HG02852 (cell line): ENCODE measurements at regions not wholly inside any gene's neighbourhood (a gene's known extent, or its start where the extent isn't known, plus 50 kb on each side); places are given as distances from the start of the nearest gene placed in this dataset.

Source experiments
- ATAC-seq: cut with Tn5 transposase; IDR thresholded peaks from one replicate; pipeline ENCODE4 v1.9.1; 2021; ENCODE audit warnings: mild to moderate bottlenecking, moderate library complexity; ENCODE audit not compliant: unreplicated experiment

GRCh38 chr2:30338475-30338874 is 107.1 kb downstream of the LBH start:
- ATAC-seq: no peak

DNA sequence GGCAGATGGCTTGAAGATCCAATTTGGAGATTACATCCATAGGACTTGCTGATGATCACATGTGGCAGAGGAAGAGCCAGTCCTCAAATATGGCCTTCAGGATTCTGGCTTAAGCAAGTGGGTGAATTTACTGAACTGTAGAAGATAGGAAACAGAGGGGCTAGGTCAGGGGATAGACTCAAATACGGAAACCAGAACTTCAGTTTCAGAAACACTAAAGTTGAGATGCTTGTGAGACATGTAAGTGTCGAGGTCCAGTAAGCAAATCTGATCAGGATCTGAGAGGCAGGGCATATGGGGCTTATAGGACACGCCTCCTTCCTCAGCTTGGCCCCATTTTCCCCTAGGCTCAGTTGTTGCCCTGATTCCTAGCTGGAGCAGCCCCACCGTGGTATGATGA is 107.7 kb downstream of the LBH start:
- ATAC-seq: no peak

DNA sequence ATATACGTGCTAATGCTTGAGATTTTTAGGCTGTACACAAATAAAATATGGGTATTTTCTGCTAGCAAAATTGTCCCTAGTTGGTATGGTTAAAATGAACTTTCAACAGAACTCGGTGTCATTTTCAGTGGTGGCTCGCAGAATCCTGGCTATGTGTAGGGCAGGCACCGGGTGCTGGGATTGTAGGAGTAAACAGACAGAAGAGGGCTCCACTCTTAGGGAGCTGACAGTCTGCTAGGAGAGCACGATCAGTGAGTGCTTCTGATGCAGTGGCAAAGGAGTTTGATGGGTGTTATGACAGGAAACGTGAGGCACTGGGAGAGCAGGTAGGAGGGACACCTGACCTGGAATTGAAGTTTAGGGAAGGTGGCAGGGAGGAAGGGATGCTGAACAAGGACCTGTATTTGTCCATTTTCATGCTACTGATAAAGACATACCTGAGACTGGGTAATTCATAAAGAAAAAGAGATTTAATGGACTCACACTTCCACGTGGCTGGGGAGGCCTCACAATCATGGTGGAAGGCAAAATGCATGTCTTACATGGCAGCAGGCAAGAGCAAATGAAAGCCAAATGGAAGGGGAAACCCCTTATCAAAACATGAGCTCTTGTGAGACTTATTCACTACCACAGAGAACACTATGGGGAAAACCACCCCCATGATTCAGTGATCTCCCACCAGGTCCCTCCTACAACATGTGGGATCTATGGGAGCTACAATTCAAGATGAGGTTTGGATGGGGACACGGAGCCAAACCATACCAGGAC is 105.4 kb upstream of the LCLAT1 start:
- no peak for ATAC-seq

GRCh38 chr2:30346471-30347169 is 100.4 kb upstream of the LCLAT1 start:
- no peak for ATAC-seq

DNA sequence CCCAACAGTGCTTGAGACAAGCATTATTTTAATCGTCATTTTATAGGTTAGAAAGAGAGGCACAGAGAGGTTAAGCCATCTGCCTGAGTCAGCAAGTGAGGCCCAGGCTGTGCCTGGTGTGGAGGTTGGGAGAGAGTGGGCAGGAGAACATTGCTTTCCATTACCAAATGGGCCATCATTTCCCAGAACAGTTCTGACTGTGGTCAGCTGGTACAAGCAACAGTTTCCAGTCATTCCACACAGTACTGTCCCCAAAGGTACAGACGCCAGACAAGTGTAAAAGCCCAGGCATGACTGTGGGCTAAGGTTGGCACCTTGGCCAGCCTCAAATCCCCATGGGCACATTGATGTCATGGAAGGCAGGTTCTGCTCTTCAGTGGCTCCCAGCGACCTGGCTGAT is 98.2 kb upstream of the LCLAT1 start:
- no peak for ATAC-seq

- no peak for ATAC-seq
Observed at GRCh38 chr2:30349691-30350090, 97.4 kb upstream of the LCLAT1 start.

- ATAC-seq: no peak
Observed at GRCh38 chr2:30351116-30351515, 95.9 kb upstream of the LCLAT1 start.

- no peak for ATAC-seq
Observed at GRCh38 chr2:30351949-30352348, 95.1 kb upstream of the LCLAT1 start.

GRCh38 chr2:30354150-30354549 is 92.9 kb upstream of the LCLAT1 start:
- no peak for ATAC-seq

DNA sequence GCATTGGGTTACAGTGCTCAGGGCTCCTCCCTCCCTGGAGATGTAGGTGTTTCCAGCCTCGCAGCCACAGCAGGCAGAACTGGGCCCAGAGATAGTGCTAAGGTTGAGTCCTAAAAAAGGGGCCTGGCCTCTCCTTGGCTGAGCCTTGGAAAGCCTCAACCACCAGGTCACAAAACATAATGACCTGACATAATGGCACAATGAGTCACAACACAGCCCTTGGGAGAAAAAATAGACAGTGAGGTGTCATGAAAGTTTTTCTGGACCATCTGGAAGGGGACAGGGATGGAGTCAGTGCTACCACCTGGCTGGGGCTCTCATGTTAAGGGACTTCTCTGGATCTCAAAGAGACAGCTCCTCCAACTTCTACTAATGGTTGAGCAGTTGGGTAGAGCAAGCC is 92.4 kb upstream of the LCLAT1 start:
- ATAC-seq: no peak

- no peak for ATAC-seq
Observed at GRCh38 chr2:30355306-30355705, 91.7 kb upstream of the LCLAT1 start.

DNA sequence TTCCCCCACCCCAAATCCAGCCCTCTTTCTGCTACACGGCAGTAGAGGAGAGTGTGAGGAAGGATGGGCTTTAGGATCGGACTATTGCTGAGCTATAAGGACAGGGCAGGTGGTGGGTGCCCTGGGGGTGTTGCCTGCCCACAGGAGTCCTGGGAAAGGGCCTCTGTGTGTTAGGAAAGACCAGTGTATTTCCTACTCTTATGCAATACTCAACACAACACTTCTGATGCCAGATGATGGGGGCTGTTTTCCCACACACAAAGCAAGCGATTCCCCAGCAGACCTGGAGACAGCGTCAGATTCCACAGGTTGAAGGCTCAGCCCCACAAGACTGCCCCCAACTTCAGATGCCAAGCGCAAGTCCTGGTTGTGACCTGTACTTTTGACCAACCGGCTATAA is 91.0 kb upstream of the LCLAT1 start:
- no peak for ATAC-seq

DNA sequence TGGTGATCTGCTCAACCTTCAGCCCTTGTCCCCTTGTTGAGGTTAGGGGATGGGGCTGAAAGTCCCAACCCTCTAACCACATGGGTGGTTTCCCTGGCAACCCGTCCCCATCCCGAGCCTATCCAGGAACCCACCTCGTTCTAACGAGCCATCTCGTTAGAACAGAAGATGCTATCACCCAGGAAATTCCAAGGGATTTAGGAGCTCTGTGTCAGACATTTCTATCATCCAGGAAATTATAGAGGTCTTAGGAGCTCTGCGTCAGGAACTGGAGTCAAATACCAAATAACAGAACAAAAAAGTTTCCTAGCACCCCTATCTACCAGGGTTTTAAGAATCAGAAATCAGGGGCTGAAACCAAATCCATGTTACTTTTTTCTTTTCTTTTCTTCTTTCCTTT is 90.3 kb upstream of the LCLAT1 start:
- no peak for ATAC-seq

- no peak for ATAC-seq
Observed at GRCh38 chr2:30358351-30358750, 88.7 kb upstream of the LCLAT1 start.

DNA sequence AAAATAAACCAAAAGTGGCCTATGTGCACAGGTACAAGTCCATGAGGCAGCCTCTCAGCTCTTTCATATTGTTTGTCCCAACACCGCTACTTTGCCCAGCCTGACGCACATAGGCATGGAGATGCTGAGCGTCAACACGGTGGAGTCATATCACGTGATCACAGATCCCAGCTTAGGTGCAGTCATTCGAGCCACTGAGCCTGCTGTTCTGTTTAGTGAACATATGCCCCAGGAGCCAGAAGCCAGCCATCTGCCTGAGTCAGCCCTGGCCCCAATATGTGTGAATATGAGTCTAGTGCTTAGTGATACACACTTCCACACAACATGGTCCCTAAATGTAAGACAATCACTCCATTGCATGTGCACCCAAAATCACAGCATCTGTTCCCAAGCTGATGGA is 88.2 kb upstream of the LCLAT1 start:
- no peak for ATAC-seq

GRCh38 chr2:30359644-30360167 is 87.3 kb upstream of the LCLAT1 start:
- no peak for ATAC-seq

DNA sequence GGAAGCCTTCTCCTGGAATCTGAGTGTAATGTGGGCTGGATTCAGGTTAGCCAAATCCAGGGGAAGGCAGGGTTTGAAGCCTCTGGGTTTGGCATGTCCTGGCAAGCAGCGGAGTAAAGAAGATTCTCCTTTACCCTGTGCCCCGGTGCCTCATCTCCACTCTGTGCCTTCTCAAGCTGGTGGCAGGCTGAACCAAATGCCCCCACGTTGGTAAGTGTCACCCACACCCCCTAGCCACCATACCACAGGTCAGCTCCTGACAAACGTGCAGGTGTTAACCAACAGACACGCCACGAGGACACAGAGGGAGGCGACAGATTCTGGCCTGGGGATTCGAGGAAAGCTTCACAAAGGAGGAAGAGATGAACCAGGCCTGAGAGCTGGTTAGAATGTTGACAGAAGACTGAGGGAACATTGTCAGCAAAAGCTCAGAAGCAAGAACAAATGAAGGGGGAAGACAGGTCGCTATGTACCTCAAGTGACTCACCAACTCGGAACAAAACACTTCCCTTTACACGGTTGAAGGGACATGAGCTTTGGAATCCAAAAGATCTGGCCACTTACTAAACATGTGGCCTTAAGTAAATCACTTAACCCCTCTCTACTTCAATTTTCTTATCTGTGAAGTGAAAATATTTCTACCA is 85.2 kb upstream of the LCLAT1 start:
- ATAC-seq: no peak

DNA sequence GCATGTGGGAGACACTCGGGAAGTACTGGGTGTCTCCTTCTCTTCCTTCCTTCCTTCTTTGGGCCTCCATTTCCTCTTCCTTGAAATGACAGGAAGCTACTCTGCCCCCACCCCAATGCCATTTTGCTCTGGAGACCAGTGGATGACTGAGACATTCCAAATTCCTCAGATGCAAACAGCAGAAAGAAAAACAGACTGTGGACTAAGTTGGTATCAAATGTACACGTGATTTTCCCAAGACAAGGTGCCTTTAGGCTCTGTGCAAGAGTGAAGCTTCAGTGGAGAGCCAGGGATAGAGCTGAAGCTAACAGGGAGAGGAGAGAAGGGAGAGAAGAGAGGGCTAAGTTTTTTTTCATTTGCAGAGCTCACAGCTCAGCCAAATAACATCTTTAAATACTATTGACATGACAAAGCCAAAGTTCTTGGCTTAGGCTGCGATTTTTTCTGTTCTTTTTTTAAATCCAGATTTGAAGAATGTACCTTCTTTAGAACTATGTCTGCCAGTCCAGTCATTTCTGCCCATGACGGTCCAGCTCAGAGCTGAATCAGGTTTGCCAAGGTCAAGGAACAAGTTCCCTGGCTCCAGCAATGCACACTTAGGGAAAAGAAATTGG is 84.5 kb upstream of the LCLAT1 start:
- no peak for ATAC-seq

DNA sequence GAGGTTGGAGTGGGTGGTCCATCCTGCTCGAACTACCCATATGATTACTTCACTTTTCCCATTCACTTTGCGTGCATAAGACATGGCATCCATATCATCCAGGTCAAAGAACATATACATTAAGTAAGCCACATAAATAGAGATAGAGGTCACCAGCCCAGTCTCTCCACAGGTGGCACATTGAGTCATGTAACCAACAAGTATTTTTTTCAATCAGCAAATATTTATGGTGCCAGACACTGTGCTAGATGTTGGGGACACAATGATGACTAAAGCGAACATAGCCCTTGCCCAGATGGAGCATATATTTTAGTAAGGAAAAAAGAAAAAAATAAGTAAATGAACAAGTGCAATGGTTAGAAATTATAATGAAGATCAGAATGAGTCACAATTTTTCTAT is 83.6 kb upstream of the LCLAT1 start:
- ATAC-seq: no peak

GRCh38 chr2:30365201-30365600 is 81.8 kb upstream of the LCLAT1 start:
- ATAC-seq: no peak

GRCh38 chr2:30366199-30366691 is 80.8 kb upstream of the LCLAT1 start:
- no peak for ATAC-seq
